ENCODE measurements at regions not wholly inside any gene's neighbourhood (a gene's known extent, or its start where the extent isn't known, plus 50 kb on each side); places are given as distances from the start of the nearest gene placed in this dataset.
A peak's percentile ranks its signal among the peaks of the same experiment; 100 is the strongest.
"Not testable (repeated sequence)": the region's sequence is repeated elsewhere in the genome, so short reads cannot be mapped to it uniquely, and the experiment has no call there.

DNA sequence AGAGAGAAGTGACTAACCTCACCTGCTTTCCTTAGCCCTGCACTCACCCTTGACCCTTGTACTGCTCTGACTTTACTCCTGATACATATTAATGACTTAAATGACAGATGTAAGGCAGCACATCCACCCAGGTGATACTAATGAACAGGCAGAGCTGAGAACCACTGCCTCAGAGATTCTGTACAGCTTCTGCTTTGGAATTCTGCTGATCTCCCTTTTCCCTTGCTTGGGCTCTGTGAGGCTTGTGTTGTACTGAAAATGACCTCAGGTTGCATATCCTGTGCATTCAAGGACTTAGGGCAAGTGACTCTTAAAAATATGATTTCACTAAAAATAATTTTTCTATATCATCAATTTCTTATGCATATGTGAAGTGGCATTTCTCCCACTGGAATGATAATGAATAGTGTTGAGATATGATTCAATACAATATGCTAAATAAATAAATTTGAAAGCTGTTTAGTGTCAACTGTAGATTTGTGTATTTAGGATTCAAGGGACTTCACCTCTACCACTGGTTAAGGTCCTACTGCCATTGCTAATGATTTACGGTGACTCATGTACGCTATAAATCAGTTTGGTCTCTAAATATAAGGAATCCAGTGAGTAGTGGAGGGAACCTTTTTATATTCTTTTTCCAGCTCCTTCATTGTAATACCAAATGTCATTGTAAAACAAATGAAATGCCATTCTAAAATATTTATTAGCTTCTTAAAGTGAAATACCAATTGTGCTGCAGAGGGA, 328.3 kb downstream of the SOCS6 start:
- H3K36me3 ChIP-seq (ENCODE audit: insufficient read depth, insufficient read length, low read length) = no peaks in the 10 kb centered on the region
- H3K4me3 ChIP-seq (ENCODE audit: insufficient read length, low read depth) = no peak overlapping the region
- DNase-seq (ENCODE audit: low read depth, low spot score) = no peak
- H3K27me3 ChIP-seq (ENCODE audit: insufficient read depth, insufficient read length) = no peaks in the 10 kb centered on the region
- TF ChIP-seq SUZ12 (IDR thresholded peaks at IDR 0.05; ENCODE audit: extremely low read depth, insufficient read depth, insufficient read length) (no peak), YY1 (IDR thresholded peaks at IDR 0.05; ENCODE audit: insufficient read depth, insufficient read length) (no peak), ZNF274 (IDR thresholded peaks at IDR 0.05; ENCODE audit: low read depth, low read length) (no peak)
- no peaks in the 10 kb centered on the region for H3K4me1 ChIP-seq (ENCODE audit: insufficient read depth, insufficient read length)
- no peaks in the 10 kb centered on the region for H3K9me3 ChIP-seq (ENCODE audit: insufficient read depth, low read length)
- no peak overlapping the region for H3K9ac ChIP-seq (ENCODE audit: insufficient read length, low read depth)

- TF ChIP-seq YY1 (IDR thresholded peaks at IDR 0.05; ENCODE audit: insufficient read depth, insufficient read length) = no peak
- TF ChIP-seq ZNF274 (IDR thresholded peaks at IDR 0.05; ENCODE audit: low read depth, low read length) = no peak
- TF ChIP-seq SUZ12 (IDR thresholded peaks at IDR 0.05; ENCODE audit: extremely low read depth, insufficient read depth, insufficient read length) = no peak
- H3K9ac ChIP-seq (ENCODE audit: insufficient read length, low read depth) = no peak overlapping the region
- no peak for DNase-seq (ENCODE audit: low read depth, low spot score)
Observed at GRCh38 chr18:70600225-70600925, 311.5 kb downstream of the SOCS6 start.

DNA sequence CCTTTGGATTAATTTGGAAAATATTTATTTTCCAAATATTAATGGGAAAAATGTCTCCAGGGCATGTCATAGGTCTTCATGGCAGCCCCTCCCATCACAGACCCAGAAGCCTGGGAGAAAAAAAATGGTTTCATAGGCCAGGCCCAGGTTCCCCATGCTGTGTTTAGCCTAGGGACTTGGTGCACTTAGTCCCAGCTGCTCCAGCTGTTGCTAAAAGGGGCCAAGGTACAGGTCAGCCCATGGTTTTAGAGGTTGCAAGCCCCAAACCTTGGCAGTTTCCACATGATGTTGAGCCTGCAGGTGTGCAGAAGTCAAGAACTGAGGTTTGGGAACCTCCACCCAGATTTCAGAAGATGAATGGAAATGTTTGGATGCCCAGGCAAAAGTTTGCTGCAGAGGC, 309.6 kb downstream of the SOCS6 start:
- H3K4me1 ChIP-seq (ENCODE audit: insufficient read depth, insufficient read length) = no peaks in the 10 kb centered on the region
- no peaks in the 10 kb centered on the region for H3K27me3 ChIP-seq (ENCODE audit: insufficient read depth, insufficient read length)
- H3K36me3 ChIP-seq (ENCODE audit: insufficient read depth, insufficient read length, low read length) = no peaks in the 10 kb centered on the region
- TF ChIP-seq SUZ12 (IDR thresholded peaks at IDR 0.05; ENCODE audit: extremely low read depth, insufficient read depth, insufficient read length) (no peak), YY1 (IDR thresholded peaks at IDR 0.05; ENCODE audit: insufficient read depth, insufficient read length) (no peak), ZNF274 (IDR thresholded peaks at IDR 0.05; ENCODE audit: low read depth, low read length) (no peak)
- no peaks in the 10 kb centered on the region for H3K9me3 ChIP-seq (ENCODE audit: insufficient read depth, low read length)
- H3K9ac ChIP-seq (ENCODE audit: insufficient read length, low read depth) = no peak overlapping the region
- H3K4me3 ChIP-seq (ENCODE audit: insufficient read length, low read depth) = no peak overlapping the region
- no peak for DNase-seq (ENCODE audit: low read depth, low spot score)

More at GRCh38 chr18:70600225-70600925, 311.5 kb downstream of the SOCS6 start:
- Histone ChIP-seq H3K4me3 (ENCODE audit: insufficient read length, low read depth) (no peak overlapping the region), H3K4me1 (ENCODE audit: insufficient read depth, insufficient read length) (no peaks in the 10 kb centered on the region), H3K9me3 (ENCODE audit: insufficient read depth, low read length) (no peaks in the 10 kb centered on the region), H3K36me3 (ENCODE audit: insufficient read depth, insufficient read length, low read length) (no peaks in the 10 kb centered on the region), H3K27me3 (ENCODE audit: insufficient read depth, insufficient read length) (no peaks in the 10 kb centered on the region)

DNA sequence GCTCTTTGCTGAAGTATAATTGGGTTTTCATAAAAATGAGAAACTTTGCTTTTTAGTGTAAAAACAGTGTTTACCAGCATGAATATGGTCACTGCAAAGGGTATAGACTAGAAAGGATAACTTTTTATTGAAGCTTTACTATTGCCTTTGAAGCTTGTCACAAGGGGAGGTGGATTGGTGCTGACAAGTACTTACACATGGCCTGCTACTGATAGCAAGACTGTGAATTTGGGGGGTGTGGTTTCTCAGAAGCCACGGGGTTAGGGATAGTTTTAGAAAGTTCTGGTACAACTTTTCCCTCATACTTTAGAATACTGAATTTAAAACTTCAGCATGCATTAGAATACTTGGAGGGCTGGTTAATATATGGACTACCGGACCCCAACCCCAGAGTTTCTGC, 294.1 kb downstream of the SOCS6 start:
- H3K27me3 ChIP-seq (ENCODE audit: insufficient read depth, insufficient read length) = no peaks in the 10 kb centered on the region
- TF ChIP-seq SUZ12 (IDR thresholded peaks at IDR 0.05; ENCODE audit: extremely low read depth, insufficient read depth, insufficient read length) (no peak), YY1 (IDR thresholded peaks at IDR 0.05; ENCODE audit: insufficient read depth, insufficient read length) (no peak), ZNF274 (IDR thresholded peaks at IDR 0.05; ENCODE audit: low read depth, low read length) (no peak)
- no peaks in the 10 kb centered on the region for H3K9me3 ChIP-seq (ENCODE audit: insufficient read depth, low read length)
- H3K4me1 ChIP-seq (ENCODE audit: insufficient read depth, insufficient read length) = no peaks in the 10 kb centered on the region
- no peak overlapping the region for H3K4me3 ChIP-seq (ENCODE audit: insufficient read length, low read depth)
- no peak overlapping the region for H3K9ac ChIP-seq (ENCODE audit: insufficient read length, low read depth)
- no peak for DNase-seq (ENCODE audit: low read depth, low spot score)
- no peaks in the 10 kb centered on the region for H3K36me3 ChIP-seq (ENCODE audit: insufficient read depth, insufficient read length, low read length)

DNA sequence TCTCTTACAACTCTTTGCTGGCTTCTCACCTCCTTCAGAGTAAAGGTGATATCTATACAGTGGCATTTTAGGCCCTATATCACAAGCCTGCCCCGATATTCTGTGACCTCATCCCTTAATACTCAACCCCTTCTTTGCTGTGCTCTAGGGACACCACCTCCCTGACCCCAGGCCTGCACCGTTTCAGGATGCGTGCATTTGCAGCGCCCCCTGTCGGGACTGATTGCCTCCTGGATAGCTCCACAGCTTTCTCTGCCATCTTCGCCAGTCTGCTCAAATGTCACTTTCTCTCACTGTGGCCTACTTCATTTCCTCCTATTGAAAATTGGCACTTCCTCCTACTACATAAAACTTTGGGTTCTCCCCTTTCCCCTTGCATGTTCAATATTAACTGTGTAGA, 289.6 kb downstream of the SOCS6 start:
- Histone ChIP-seq H3K9ac (ENCODE audit: insufficient read length, low read depth) (no peak overlapping the region), H3K4me3 (ENCODE audit: insufficient read length, low read depth) (no peak overlapping the region), H3K36me3 (ENCODE audit: insufficient read depth, insufficient read length, low read length) (no peaks in the 10 kb centered on the region), H3K4me1 (ENCODE audit: insufficient read depth, insufficient read length) (no peaks in the 10 kb centered on the region), H3K27me3 (ENCODE audit: insufficient read depth, insufficient read length) (no peaks in the 10 kb centered on the region), H3K9me3 (ENCODE audit: insufficient read depth, low read length) (no peaks in the 10 kb centered on the region)
- peak; percentile 15 for DNase-seq (ENCODE audit: low read depth, low spot score)
- no peak for TF ChIP-seq SUZ12 (IDR thresholded peaks at IDR 0.05; ENCODE audit: extremely low read depth, insufficient read depth, insufficient read length)
- TF ChIP-seq ZNF274 (IDR thresholded peaks at IDR 0.05; ENCODE audit: low read depth, low read length) = no peak
- TF ChIP-seq YY1 (IDR thresholded peaks at IDR 0.05; ENCODE audit: insufficient read depth, insufficient read length) = no peak

GRCh38 chr18:70577023-70577420, 288.2 kb downstream of the SOCS6 start:
- TF ChIP-seq ZNF274 (IDR thresholded peaks at IDR 0.05; ENCODE audit: low read depth, low read length) (no peak), YY1 (IDR thresholded peaks at IDR 0.05; ENCODE audit: insufficient read depth, insufficient read length) (no peak), SUZ12 (IDR thresholded peaks at IDR 0.05; ENCODE audit: extremely low read depth, insufficient read depth, insufficient read length) (no peak)
- Histone ChIP-seq H3K27me3 (ENCODE audit: insufficient read depth, insufficient read length) (no peaks in the 10 kb centered on the region), H3K9me3 (ENCODE audit: insufficient read depth, low read length) (no peaks in the 10 kb centered on the region), H3K4me3 (ENCODE audit: insufficient read length, low read depth) (no peak overlapping the region), H3K9ac (ENCODE audit: insufficient read length, low read depth) (no peak overlapping the region), H3K36me3 (ENCODE audit: insufficient read depth, insufficient read length, low read length) (no peaks in the 10 kb centered on the region), H3K4me1 (ENCODE audit: insufficient read depth, insufficient read length) (no peaks in the 10 kb centered on the region)
- DNase-seq (ENCODE audit: low read depth, low spot score) = no peak

DNA sequence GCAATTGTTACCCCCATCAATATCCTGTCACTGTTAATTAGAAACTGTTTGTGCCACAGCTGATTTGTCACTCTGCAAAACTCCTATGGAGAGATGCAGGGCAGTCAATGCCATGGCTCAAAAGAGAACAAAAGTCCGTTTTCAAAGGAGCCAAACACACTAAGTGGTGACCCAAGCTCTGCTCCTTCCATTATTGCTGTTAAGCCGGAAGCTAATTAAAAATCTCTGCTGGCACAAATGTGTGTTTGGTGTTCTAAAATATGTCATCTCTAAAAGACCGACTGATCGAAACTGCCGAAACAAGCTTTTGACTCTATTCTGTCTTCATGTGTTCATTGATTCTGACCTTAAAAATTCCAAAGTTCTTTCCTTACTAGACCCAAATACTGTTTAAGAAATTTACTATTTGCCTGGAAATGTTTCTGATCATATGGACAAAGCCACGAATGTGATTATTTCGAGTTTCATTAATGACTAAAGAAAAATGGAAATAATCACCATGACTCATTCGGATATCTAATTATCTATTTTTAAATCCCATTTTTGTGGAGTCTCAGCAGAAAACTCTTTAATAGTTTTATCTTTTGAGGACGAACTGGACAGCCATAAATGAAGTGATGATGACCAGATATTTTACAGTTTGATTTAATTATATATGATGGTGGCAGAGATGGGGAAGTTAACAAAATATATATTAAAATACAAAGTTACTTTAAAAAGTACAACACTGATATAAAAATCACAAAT, 287.6 kb downstream of the SOCS6 start:
- TF ChIP-seq YY1 (IDR thresholded peaks at IDR 0.05; ENCODE audit: insufficient read depth, insufficient read length) = no peak
- TF ChIP-seq SUZ12 (IDR thresholded peaks at IDR 0.05; ENCODE audit: extremely low read depth, insufficient read depth, insufficient read length) = no peak
- TF ChIP-seq ZNF274 (IDR thresholded peaks at IDR 0.05; ENCODE audit: low read depth, low read length) = no peak

GRCh38 chr18:70574951-70575350, 286.1 kb downstream of the SOCS6 start:
- not testable (repeated sequence) for DNase-seq (ENCODE audit: low read depth, low spot score); H3K4me1 ChIP-seq (ENCODE audit: insufficient read depth, insufficient read length); H3K9me3 ChIP-seq (ENCODE audit: insufficient read depth, low read length); H3K4me3 ChIP-seq (ENCODE audit: insufficient read length, low read depth); H3K27me3 ChIP-seq (ENCODE audit: insufficient read depth, insufficient read length); H3K9ac ChIP-seq (ENCODE audit: insufficient read length, low read depth); H3K36me3 ChIP-seq (ENCODE audit: insufficient read depth, insufficient read length, low read length)

More for the DNA sequence above, 287.6 kb downstream of the SOCS6 start:
- Histone ChIP-seq H3K4me1 (ENCODE audit: insufficient read depth, insufficient read length) (no peaks in the 10 kb centered on the region), H3K27me3 (ENCODE audit: insufficient read depth, insufficient read length) (no peaks in the 10 kb centered on the region), H3K9me3 (ENCODE audit: insufficient read depth, low read length) (no peaks in the 10 kb centered on the region), H3K9ac (ENCODE audit: insufficient read length, low read depth) (no peak overlapping the region), H3K4me3 (ENCODE audit: insufficient read length, low read depth) (no peak overlapping the region), H3K36me3 (ENCODE audit: insufficient read depth, insufficient read length, low read length) (no peaks in the 10 kb centered on the region)
- DNase-seq (ENCODE audit: low read depth, low spot score) = no peak

GRCh38 chr18:70569647-70570046, 280.8 kb downstream of the SOCS6 start:
- DNase-seq (ENCODE audit: low read depth, low spot score); H3K9ac ChIP-seq (ENCODE audit: insufficient read length, low read depth); H3K27me3 ChIP-seq (ENCODE audit: insufficient read depth, insufficient read length); H3K4me3 ChIP-seq (ENCODE audit: insufficient read length, low read depth); H3K4me1 ChIP-seq (ENCODE audit: insufficient read depth, insufficient read length); H3K36me3 ChIP-seq (ENCODE audit: insufficient read depth, insufficient read length, low read length); H3K9me3 ChIP-seq (ENCODE audit: insufficient read depth, low read length): not testable (repeated sequence)
